GM19438 (cell line): ENCODE measurements at regions not wholly inside any gene's neighbourhood (a gene's known extent, or its start where the extent isn't known, plus 50 kb on each side); places are given as distances from the start of the nearest gene placed in this dataset.

Experiments used
- ATAC-seq: cut with Tn5 transposase; IDR thresholded peaks from one replicate; pipeline ENCODE4 v1.9.1; 2021; ENCODE audit warnings: low read depth; ENCODE audit not compliant: unreplicated experiment

DNA sequence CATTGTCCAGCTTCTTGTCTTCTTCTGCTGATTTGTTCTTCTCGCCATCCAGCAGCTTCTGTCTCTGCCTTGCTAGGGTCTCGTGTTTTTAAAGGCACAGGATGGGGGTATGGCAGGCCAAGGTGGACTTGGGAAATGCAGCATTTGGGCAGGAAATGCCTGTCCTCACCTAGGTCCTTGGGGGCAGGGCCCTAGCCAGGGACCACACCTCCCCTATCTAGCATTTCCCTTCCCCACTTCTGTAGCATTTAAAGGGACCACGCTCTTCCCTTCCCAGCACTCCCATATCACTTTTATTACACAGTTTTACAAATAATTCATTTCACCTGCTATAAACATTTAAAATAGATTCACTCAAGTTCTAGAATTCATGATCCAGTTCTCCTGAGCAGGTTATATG lies 315.4 kb upstream of the LMCD1 start:
- no peak for ATAC-seq

DNA sequence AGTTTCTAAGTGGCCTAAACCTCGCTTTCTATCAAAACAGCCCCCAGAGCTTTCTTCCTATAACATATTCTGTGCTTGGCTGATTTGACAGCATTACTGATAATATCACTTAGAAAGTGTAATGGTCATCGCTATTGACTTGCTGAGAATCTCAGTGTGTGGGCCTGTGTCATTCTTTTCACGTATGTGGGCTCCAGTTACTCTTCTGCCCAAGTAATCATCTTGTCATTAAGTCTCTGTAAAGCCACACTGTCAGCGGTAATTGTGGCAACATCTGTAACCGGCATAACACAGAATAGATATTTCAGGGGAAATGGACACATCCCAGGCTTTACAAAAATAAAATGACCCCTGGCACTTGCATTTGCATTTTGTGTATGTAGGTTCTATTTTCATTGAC lies 313.6 kb upstream of the LMCD1 start:
- ATAC-seq, result no peak

DNA sequence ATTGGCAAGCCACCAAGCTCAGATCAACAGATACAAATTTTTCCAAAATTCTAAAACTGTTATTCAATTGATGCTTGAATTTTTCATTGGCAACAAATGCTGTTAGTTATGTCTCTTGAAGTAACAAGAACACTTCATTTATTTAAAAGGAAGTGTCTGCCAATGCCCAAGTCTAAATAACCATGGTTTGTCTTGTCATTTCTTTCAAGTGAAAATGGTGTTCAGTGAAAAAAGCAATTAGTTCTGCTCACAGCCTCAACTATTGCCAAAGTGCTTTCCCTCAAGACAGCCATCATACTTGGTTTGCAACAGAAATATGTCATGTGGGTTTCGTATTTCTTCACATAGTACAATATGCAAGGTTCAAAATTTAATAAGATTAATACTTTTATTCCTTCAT lies 312.6 kb upstream of the LMCD1 start:
- no peak for ATAC-seq

DNA sequence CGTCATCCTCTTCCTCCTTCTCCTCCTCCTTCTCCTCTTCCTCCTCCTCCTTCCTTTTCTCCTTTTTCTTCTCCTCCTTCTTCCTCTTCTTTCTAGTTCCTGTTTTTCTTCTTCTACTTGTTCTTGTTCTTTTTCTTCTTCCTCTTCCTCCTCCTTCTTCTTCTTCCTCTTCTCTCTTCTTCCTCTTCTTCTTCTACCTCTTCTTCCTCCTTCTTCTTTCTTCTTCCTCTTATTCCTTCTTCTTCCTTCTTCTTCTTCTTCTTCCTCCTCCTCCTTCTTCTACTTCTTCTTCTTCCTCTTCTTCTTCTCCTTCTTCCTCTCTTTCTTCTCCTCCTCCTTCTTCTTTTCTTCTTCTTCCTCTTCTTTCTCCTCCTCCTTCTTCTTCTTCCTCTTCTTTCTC lies 310.2 kb upstream of the LMCD1 start:
- no peak for ATAC-seq

DNA sequence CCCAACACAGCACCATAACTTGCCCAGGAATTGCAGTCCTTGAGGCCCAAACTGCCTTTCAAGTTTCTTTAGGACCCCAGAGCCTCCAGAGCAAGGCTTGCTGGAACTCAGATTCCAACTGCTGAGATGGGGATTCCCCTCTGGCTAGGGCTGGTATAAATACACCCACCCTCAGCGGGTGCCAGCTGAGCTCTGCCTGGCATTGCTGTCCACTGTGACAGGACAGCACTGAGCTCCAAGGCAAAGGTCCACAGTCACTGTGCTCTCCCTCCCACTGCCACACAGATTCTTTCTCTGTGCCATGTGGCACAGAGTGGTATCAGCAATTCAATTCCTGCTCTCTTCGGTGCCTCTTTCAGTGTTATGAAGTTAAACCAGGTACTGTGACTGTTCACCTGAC lies 304.2 kb upstream of the LMCD1 start:
- ATAC-seq, result no peak

DNA sequence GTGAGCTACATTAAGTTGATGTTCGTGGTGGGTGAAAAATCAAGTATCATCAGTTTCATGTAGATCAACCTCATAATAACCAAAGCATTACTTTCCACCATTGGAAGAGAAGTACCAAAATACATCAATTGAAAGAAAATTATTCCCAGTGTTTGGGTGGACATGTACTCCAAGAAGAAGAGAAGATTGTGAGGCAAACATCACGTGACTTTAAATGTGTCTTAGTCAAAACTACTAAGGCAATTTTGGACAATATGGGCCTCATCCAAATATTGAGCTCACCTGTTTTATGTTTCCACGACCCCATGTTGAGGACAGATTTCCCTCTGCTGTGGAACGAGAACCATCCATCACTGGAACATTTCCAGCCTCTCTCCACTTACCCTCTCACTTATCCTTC lies 303.0 kb upstream of the LMCD1 start:
- no peak for ATAC-seq

DNA sequence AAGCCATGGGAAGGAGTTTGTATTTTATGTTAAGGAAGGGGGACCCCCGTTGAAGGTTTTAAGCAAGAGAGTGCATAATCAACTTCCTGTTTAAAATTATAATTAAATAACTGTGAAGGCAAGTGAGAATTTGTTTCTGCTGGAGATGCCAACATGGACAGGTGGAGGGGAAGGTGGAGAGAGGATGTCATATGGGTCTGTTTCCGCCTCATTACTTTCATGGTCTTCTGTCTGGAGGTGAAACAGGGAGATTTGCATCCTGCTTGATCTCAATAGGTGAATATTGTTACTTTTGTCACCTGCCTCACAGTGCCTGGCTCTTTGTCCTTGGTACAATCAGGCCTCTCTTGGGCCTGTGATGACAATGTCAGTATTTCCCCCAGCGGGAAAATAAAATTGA lies 300.6 kb upstream of the LMCD1 start:
- no peak for ATAC-seq

DNA sequence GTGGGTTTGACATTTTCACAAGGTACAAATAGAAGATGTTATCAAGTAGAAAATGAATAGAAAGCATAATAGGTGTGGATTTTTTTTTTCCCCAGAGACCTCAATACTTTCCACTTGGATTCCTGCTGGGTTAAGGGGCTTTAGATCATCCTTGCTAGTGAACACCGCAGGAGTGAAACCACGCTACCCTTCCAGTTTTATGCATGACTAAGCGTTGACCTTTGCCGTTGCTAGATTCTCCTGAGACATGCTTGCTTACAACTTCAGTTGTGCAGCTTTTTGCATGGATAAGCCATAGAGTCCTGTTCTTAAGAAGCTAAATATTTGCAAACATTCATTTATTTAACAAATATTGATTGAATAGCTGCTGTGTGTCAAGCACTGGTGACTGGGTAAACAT lies 299.7 kb upstream of the LMCD1 start:
- ATAC-seq, result no peak

DNA sequence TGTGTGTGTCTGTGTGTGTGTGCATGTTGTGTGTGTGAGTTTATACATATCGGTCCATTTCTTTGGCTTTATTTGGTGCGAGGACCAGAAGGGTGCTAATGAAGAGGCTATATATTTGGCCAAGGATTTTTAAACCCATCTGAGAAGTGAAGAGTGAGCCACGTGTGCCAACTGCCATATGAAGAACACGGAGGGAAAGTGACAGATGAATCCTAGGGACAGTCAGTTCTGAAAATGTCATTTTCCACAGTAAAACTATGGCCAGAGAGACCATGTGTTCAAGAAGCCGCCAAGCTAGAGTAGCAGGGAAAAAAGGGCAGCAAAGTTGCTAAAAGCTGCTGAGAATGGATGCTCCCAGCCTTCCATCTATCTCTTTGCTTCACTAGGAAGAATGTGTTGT lies 297.3 kb upstream of the LMCD1 start:
- no peak for ATAC-seq

DNA sequence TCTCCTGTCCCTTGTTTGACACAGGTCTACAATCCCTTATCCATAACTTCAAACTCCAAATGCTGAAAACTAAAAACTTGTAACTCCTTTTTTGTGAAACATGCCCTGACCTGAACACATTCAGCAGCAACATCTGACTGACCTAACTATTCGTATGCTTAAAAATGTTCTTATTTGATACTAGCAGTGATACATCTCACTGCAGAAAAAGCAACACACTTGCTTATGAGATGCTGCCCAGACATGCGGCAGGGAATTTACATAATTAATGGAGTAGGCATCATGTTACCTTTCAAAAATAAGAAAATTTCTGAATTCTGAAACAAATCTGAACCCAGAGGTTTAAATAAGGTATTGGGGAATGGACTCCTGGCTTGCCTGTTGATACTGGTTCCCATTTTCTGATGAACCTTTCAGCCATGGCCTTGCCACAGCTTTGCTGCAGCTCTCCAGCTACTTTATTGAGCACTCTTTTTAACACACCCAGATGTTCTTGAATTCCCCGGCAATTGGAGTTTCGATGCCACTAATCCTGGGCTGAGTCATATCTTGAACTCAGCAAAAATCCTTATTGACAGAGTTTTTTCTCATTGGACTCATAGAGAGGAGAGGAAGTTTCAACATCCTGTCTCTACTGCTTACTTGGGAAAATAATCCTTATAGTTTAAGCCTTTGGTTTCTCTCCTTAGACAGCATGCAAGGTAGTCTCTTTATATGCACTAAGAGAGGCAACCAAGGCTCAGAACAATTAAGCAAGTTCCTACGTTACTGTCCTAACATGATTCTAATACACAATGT lies 296.6 kb upstream of the LMCD1 start:
- ATAC-seq, result no peak

DNA sequence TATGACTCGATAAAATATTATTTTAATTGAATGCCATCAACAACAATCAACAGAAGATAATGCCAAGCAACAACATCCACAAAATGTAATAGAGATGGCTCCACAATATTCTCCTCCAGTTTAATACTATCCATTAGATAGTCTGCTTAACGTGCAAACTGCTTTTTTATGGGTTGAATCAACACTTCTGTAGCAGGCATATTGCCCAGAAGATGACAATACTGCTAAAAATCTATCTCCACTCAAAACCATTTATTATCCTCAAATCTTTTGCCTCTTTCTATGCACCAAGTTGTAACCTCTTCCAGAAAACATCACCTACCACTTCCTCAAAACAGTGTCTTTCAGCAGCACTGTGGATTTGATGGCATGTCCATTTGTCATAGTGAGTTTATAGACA lies 295.7 kb upstream of the LMCD1 start:
- no peak for ATAC-seq

DNA sequence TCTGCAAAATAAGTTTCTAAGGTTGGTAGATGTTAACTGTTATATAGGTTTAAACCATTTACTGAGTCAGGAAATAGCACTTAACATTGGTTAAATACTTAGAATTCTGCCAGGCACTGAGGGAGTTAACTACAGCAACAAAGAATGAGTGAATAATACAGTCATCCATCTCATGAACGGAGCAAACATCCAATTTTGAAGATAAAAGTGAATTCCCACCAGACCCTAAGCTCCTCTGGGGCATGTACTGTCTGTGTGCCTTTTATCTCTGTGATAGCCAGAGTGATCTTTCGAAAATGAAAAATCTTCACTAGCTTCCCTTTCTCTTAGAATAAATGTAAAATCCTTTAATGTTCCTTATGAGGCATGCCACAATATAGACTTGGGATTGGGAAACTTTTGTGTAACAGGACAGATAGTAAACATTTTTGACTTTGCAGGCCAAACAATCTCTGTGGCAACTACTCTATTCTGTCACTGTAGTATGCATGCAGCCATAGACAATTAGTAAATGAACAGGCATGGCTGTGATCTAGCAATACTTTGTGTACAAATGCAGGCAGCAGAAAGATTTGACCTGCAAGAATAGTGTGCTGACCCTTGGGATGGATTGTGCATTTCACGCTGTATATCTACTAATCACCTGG lies 294.5 kb upstream of the LMCD1 start:
- ATAC-seq, result no peak

DNA sequence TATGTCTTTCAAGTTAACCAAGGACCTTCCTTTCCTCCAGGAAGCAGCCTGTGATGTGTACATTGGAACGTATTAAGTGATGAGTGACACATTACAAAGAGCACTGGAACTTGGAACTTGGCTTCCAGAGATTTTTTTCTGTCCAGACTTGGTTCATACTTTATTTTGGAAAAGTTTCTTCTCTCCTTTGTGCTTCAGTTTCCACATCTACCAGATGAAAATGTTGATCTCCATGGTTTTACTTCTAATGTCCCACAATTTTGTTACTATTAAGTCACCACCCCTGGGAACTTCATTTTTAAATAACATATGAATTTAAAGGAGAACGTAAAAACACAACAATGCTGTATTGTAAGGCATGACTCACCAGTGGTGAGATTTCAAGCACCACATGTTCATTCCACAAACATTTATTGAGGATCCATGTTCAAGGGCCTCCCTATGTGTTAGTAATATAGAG lies 290.7 kb upstream of the LMCD1 start:
- ATAC-seq, result no peak

DNA sequence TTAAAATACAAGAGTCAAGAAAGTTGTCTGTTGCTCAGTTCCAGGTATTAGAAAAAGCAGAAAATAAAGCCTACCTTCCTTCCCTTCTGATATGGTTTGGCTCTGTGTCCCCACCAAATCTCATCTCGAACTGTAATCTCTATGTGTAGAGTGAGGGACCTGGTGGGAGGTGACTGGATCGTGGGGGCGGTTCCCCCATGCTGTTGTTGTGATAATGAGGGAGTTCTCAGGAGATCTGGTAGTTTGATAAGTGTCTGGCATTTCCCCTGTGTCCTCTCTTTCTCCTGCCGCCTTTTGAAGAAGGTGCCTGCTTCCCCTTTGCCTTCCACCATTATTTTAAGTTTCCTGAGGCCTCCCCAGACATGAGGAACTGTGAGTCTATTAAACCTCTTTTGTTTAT lies 288.8 kb upstream of the LMCD1 start:
- no peak for ATAC-seq

DNA sequence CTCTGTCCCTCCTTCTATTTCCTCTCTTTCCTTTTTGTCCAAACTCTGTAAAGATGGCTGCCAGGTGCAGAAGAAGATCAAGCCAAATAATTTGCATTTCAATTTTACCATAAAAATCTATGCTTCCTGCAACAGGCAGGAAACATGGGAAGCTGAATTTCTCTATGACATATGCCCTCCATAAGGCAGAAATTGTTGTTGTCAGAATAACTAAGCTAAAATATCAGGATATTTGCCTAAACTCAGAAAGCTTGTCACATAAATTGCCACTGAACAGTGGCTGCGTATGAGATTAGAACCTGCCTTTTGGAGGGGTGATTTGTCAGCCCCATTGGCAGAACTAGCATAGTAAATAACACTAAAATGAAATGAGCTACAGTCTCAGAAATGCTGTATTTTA lies 288.3 kb upstream of the LMCD1 start:
- ATAC-seq, result no peak

DNA sequence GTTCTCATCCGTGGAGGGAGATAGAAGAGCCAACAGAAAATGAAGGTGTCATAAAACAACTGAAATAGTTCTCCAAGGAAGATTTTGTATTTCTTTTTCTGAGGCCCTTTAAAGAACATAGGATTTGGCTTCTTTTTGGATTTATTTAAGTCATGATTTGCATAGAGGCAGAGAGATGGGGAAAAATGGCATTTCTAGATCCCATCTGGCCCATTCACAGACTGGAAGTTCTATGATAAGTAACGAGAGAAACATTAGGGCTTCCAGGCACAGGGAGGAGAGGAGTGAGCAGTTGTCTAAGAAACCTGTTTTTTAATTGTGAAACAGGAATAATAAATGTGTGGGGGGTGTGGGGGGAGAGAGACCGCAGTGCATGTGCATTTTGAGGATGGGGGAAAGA lies 285.8 kb upstream of the LMCD1 start:
- no peak for ATAC-seq

DNA sequence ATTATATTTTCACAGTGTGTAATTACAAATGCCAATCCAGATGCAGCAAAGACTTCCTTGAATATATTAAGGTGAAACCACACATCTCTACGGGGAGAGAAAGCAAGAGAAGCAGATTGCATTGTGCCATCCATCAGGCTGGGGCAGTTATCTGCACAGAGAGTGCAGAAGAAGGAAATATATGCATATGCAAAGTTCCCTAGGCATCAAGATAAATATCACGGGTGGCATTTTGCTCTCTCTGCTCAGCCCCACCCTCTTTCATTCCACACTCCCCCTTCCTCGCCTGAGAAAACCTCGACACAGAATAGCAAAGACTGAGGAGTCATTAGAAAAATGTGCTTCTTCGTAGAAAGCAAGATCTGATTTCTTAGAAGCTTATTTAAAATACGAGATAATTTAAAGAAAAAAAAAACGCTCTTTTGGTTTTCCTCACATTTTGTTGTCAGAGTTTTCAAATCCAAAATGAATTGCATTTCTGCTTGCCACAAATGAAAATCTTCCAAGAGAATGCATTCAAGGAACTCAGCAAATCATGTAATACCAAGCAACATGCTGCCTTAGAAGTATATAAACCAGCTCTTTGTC lies 283.2 kb upstream of the LMCD1 start:
- no peak for ATAC-seq

DNA sequence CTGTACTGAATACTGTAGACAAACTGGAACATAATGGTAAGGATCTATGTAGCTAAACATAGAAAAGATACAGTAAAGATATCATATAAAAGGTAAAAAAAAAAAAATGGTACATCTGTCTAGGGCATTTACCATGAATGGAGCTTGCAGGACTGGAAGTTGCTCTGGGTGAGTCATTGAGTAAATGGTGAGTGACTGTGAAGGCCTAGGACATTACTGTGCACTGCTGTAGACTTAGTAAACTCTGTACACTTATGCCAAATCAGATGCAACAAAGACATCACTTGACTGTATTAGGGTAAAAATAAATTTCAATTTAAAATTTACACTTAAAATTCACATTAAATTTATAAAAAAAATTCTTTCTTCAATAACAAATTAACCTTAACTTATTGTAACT lies 281.3 kb upstream of the LMCD1 start:
- ATAC-seq, result no peak

DNA sequence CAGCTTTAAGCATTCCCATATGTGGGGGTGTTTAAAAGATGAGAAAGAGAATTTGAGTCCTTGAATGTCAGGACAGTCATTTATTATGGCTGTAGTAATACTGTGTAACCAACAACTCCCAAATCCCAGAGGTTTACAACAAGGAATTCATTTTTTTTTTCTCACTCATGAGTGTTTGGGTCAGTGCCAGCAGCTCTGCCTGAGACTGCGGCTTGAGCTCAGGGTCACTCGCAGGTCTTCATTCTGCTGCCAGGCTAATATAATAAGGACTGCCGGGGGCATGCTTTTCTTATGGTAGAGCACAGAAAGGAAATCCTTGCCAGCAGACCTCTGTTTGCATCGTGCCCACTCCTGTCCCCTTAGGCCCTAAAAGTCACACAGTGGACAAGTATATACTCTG lies 277.9 kb upstream of the LMCD1 start:
- no peak for ATAC-seq

DNA sequence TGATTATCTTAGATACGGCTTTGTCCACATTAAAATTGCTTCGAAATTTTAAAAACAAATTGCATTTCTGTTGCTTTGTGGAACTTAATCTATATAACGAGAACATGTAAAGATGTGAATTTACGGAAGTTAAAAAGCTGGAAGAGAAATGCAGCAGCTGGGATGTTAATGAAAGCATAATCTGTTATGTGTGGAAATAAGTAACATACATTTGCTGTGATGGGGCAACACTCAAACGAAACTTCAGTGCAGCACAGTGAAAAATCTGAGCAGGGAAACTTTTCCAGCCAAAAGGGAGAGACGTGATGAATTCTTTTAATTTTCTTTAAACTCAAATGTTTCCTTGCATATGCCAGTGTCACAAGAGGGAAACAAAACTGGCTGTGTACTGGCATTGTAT lies 276.7 kb upstream of the LMCD1 start:
- ATAC-seq, result no peak

DNA sequence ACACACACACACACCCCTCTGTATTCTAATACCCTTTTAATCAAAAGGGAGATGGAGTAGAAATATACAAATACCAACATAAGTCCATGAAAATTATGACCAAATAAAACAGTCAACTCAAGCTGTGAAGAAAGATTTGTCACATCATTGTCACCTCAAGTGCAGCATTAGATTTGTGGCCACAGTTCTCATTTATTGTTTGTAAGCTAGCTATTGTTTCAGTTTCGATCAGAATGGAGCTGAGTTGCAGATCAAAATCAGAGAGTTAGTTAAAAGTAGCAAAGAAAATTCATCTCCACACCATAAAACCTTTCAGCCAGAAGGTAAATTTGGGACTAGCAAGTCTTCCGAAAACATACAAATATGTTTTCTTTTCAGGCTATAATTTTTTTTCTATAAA lies 267.7 kb upstream of the LMCD1 start:
- no peak for ATAC-seq

DNA sequence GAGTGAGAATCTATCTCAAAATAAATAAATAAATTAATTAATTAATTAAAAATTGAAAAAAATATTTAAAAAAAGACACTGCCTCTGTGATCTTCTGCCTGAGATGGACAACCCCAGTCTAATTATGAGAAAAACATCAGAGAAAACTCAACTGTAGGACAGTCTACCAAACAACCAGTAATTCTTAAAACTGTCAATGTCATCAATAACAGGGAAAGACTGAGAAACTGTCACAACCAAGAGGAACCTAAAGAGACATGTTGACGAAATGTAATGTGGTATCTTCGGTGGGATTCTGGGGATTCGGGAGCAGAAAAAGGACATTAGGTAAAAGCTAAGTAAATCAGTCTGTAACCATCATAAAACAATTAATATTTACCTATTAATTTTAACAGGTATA lies 265.4 kb upstream of the LMCD1 start:
- ATAC-seq, result no peak
